ENCODE measurements at regions not wholly inside any gene's neighbourhood (a gene's known extent, or its start where the extent isn't known, plus 50 kb on each side); places are given as distances from the start of the nearest gene placed in this dataset.

- no peak for DNase-seq
Observed at GRCh38 chr18:73917046-73917445, 230.6 kb downstream of the FBXO15 start.

GRCh38 chr18:73913505-73913904, 234.1 kb downstream of the FBXO15 start:
- no peak for DNase-seq

GRCh38 chr18:73908323-73908722, 239.3 kb downstream of the FBXO15 start:
- DNase-seq = no peak

GRCh38 chr18:73901566-73901965, 246.1 kb downstream of the FBXO15 start:
- no peak for DNase-seq

GRCh38 chr18:73901151-73901550, 246.5 kb downstream of the FBXO15 start:
- no peak for DNase-seq

GRCh38 chr18:73900106-73900835, 247.4 kb downstream of the FBXO15 start:
- DNase-seq = no peak

- no peak for DNase-seq
Observed at GRCh38 chr18:73897517-73897916, 250.1 kb downstream of the FBXO15 start.

GRCh38 chr18:73896685-73897084, 250.9 kb downstream of the FBXO15 start:
- DNase-seq = no peak

GRCh38 chr18:73895701-73896100, 251.9 kb downstream of the FBXO15 start:
- DNase-seq = no peak

GRCh38 chr18:73893880-73894279, 253.8 kb downstream of the FBXO15 start:
- DNase-seq = no peak

- DNase-seq = no peak
Observed at GRCh38 chr18:73891572-73892421, 255.8 kb downstream of the FBXO15 start.

- no peak for DNase-seq
Observed at GRCh38 chr18:73888565-73888964, 259.1 kb downstream of the FBXO15 start.

- DNase-seq = no peak
Observed at GRCh38 chr18:73887801-73888200, 259.8 kb downstream of the FBXO15 start.

- DNase-seq = no peak
Observed at GRCh38 chr18:73884868-73885267, 262.8 kb downstream of the FBXO15 start.

GRCh38 chr18:73881396-73881917, 266.2 kb downstream of the FBXO15 start:
- DNase-seq = no peak

GRCh38 chr18:73880387-73880786, 267.2 kb downstream of the FBXO15 start:
- DNase-seq = no peak

- DNase-seq = no peak
Observed at GRCh38 chr18:73879766-73880165, 267.9 kb downstream of the FBXO15 start.

GRCh38 chr18:73879328-73879727, 268.3 kb downstream of the FBXO15 start:
- no peak for DNase-seq

- DNase-seq = no peak
Observed at GRCh38 chr18:73869182-73869581, 278.5 kb downstream of the FBXO15 start.

- no peak for DNase-seq
Observed at GRCh38 chr18:73861771-73862170, 285.9 kb downstream of the FBXO15 start.

- no peak for DNase-seq
Observed at GRCh38 chr18:73859837-73860397, 287.7 kb downstream of the FBXO15 start.

GRCh38 chr18:73852789-73853549, 294.7 kb downstream of the FBXO15 start:
- no peak for DNase-seq

GRCh38 chr18:73850782-73851181, 296.9 kb downstream of the FBXO15 start:
- DNase-seq = no peak
